ENCODE measurements at regions not wholly inside any gene's neighbourhood (a gene's known extent, or its start where the extent isn't known, plus 50 kb on each side); places are given as distances from the start of the nearest gene placed in this dataset.

DNA sequence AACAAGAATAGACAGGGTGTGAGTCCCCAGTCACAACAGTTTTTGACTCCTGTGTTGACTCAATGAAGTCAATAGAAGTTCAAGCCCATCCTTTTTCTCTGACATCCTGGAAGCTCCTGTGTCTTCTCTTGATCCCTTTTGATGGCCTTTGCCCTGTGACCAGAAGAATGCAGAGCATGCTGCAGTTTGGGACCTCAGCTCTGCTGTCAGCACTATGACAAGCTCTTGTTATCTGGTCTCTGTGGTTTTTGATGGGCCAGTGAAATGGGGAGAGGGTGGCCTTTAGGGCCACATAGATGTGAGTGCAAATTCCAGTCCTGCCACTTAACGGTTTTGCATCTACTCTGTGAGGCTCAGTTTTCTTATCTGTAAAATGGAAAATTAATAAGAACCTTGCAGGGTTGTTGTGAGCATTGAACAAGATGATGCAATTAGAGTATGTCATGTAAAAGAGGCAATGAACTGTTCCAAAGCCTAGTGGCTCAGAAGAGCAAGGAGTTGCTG lies 102.4 kb upstream of the IKZF1 start:
- TF ChIP-seq, protein P1, sequence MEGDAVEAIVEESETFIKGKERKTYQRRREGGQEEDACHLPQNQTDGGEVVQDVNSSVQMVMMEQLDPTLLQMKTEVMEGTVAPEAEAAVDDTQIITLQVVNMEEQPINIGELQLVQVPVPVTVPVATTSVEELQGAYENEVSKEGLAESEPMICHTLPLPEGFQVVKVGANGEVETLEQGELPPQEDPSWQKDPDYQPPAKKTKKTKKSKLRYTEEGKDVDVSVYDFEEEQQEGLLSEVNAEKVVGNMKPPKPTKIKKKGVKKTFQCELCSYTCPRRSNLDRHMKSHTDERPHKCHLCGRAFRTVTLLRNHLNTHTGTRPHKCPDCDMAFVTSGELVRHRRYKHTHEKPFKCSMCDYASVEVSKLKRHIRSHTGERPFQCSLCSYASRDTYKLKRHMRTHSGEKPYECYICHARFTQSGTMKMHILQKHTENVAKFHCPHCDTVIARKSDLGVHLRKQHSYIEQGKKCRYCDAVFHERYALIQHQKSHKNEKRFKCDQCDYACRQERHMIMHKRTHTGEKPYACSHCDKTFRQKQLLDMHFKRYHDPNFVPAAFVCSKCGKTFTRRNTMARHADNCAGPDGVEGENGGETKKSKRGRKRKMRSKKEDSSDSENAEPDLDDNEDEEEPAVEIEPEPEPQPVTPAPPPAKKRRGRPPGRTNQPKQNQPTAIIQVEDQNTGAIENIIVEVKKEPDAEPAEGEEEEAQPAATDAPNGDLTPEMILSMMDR (IDR thresholded peaks at IDR 0.05; ENCODE audit: low read length), result no peak
- no peak for TF ChIP-seq EZH2 (IDR thresholded peaks at IDR 0.05; ENCODE audit: borderline replicate concordance, low read length)
